Calu3 (cell line): ENCODE measurements at regions not wholly inside any gene's neighbourhood (a gene's known extent, or its start where the extent isn't known, plus 50 kb on each side); places are given as distances from the start of the nearest gene placed in this dataset.

Source experiments
- BruUV-seq: library from RNA; stranded (reverse); fragments of 400-500 nt; replicated peaks from 2 replicates; lab custom pipeline; 2021; lab: Mats Ljungman, UMichigan
- CTCF ChIA-PET: fragments of 300-600 bp; sonication (Branson Sonifier 250); formaldehyde crosslinking; loops from one replicate; lab custom pipeline; 2022; ENCODE audit warnings: antibody characterized with exemption; lab: Charles Lee
- DNase-seq: peaks from one replicate; pipeline ENCODE4 v3.0.0; 2022
- H3K27ac Mint-ChIP-seq: one replicate; pipeline ENCODE4 v1.8.0; 2022; ENCODE audit warnings: mixed read lengths; ENCODE audit not compliant: unreplicated experiment
- H3K27me3 Mint-ChIP-seq: one replicate; pipeline ENCODE4 v1.8.0; 2022; ENCODE audit warnings: mixed read lengths; ENCODE audit not compliant: unreplicated experiment
- H3K36me3 Mint-ChIP-seq: one replicate; pipeline ENCODE4 v1.8.0; 2022; ENCODE audit warnings: mild to moderate bottlenecking, moderate library complexity, mixed read lengths; ENCODE audit not compliant: insufficient read depth, unreplicated experiment
- H3K4me1 Mint-ChIP-seq: one replicate; pipeline ENCODE4 v1.8.0; 2022; ENCODE audit warnings: mild to moderate bottlenecking, low read depth, mixed read lengths; ENCODE audit not compliant: unreplicated experiment
- H3K4me3 Mint-ChIP-seq: one replicate; pipeline ENCODE4 v1.8.0; 2022; ENCODE audit warnings: mild to moderate bottlenecking, low read depth, moderate library complexity, mixed read lengths; ENCODE audit not compliant: unreplicated experiment
- H3K9me3 Mint-ChIP-seq: one replicate; pipeline ENCODE4 v1.8.0; 2022; ENCODE audit warnings: low read depth, mixed read lengths; ENCODE audit not compliant: unreplicated experiment
- intact Hi-C: fragments of 100-400 bp; cut with micrococcal nuclease; formaldehyde crosslinking; loops from one replicate; pipeline ENCODE4 v1.10.0; 2022; ENCODE audit not compliant: unreplicated experiment
- TF ChIP-seq, protein P1 (sequence below): fragments of 200-600 bp; IDR thresholded peaks from one replicate; pipeline ENCODE4 v1.8.0; 2022; ENCODE audit warnings: antibody characterized with exemption; ENCODE audit not compliant: unreplicated experiment

DNA sequence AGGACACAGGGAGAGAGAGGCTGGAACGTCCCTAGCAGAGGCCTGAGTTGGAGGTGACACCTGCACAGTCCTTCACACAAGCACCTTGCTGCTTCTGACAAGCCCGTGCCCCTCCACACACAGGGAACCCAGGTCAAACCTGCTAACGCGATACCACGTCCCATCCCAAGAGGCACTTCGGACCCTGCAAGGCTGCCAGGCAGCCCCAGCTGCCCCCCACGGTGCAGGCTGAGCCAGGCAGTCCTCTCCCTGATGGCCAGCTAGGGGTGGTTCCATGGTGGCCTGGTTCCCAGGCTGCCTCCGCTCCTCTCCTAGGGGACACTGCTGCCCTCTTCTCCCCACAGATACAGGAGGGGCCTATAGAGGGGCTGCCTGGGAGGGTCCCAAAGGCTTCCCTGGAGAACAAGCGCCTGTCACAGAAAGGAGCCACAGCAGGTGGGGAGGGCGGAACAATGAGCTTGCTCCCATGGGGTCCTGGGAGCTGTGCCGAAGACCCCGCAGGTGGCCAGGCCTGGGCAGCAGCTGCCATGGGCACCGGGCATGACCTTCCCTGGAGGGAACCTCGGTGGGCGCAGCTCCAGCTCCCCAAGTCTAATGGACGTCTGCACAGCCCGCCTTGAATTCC lies 434.2 kb upstream of the MYT1L start:
- no peak overlapping the region for H3K27ac Mint-ChIP-seq
- H3K36me3 Mint-ChIP-seq: no peaks in the 10 kb centered on the region
- no peak for DNase-seq
- intact Hi-C loops: no loop called here
- H3K9me3 Mint-ChIP-seq: peaks cover 12% of the 10 kb centered on the region
- CTCF ChIA-PET: no interaction called here
- TF ChIP-seq, protein P1, sequence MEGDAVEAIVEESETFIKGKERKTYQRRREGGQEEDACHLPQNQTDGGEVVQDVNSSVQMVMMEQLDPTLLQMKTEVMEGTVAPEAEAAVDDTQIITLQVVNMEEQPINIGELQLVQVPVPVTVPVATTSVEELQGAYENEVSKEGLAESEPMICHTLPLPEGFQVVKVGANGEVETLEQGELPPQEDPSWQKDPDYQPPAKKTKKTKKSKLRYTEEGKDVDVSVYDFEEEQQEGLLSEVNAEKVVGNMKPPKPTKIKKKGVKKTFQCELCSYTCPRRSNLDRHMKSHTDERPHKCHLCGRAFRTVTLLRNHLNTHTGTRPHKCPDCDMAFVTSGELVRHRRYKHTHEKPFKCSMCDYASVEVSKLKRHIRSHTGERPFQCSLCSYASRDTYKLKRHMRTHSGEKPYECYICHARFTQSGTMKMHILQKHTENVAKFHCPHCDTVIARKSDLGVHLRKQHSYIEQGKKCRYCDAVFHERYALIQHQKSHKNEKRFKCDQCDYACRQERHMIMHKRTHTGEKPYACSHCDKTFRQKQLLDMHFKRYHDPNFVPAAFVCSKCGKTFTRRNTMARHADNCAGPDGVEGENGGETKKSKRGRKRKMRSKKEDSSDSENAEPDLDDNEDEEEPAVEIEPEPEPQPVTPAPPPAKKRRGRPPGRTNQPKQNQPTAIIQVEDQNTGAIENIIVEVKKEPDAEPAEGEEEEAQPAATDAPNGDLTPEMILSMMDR: no peak
- no peaks in the 10 kb centered on the region for H3K27me3 Mint-ChIP-seq
- no peaks in the 10 kb centered on the region for H3K4me1 Mint-ChIP-seq
- H3K4me3 Mint-ChIP-seq: no peak overlapping the region
- no TSS peak for BruUV-seq

DNA sequence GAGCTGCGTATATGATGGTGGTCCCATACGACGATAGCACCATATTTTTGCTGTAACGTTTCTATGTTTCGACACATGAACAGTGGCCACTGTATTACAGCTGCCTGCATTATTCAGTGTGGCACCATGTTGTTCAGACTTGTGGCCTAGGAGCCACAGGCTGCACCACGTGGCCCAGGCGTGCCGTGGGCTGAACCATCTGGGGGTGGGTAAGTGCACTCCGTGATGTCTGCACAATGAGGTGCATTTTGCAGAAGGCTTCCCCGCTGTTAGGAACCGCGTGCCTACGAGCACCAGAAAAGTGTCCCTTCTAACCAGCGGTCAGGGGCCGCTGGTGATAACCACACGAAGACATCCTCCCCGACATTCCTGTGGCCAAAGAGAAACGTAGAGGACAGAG lies 433.7 kb upstream of the MYT1L start:
- H3K9me3 Mint-ChIP-seq: peaks cover 12% of the 10 kb centered on the region
- no TSS peak for BruUV-seq

DNA sequence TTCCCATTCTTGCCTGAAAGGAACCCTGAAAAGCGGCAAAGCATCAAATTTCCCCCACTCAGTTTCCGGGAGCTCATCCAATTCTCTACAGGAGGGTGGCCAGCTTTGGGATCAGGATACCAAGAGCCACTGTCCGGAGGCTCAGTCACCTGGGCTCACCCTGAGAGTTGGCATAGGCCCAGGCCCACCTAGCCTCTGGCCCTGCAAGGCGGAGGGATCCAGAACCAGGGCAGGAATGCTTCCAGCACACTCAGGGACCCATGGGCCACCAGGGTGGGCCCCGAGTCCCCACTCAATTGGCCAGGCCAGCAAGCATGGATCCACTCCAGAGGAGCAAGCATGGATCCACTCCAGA lies 432.9 kb upstream of the MYT1L start:
- DNase-seq: no peak
- no TSS peak for BruUV-seq
- CTCF ChIA-PET: no interaction called here
- TF ChIP-seq, protein P1: no peak
- intact Hi-C loops: no loop called here
- Mint-ChIP-seq H3K4me3 (no peak overlapping the region), H3K27ac (no peak overlapping the region), H3K9me3 (peaks cover 12% of the 10 kb centered on the region), H3K36me3 (no peaks in the 10 kb centered on the region), H3K4me1 (no peaks in the 10 kb centered on the region), H3K27me3 (no peaks in the 10 kb centered on the region)

More for the DNA sequence above, 433.7 kb upstream of the MYT1L start:
- no peak overlapping the region for H3K27ac Mint-ChIP-seq
- intact Hi-C loops: no loop called here
- H3K4me1 Mint-ChIP-seq: no peaks in the 10 kb centered on the region
- H3K27me3 Mint-ChIP-seq: no peaks in the 10 kb centered on the region
- DNase-seq: no peak
- H3K36me3 Mint-ChIP-seq: no peaks in the 10 kb centered on the region
- H3K4me3 Mint-ChIP-seq: no peak overlapping the region
- CTCF ChIA-PET: no interaction called here
- TF ChIP-seq, protein P1: no peak

DNA sequence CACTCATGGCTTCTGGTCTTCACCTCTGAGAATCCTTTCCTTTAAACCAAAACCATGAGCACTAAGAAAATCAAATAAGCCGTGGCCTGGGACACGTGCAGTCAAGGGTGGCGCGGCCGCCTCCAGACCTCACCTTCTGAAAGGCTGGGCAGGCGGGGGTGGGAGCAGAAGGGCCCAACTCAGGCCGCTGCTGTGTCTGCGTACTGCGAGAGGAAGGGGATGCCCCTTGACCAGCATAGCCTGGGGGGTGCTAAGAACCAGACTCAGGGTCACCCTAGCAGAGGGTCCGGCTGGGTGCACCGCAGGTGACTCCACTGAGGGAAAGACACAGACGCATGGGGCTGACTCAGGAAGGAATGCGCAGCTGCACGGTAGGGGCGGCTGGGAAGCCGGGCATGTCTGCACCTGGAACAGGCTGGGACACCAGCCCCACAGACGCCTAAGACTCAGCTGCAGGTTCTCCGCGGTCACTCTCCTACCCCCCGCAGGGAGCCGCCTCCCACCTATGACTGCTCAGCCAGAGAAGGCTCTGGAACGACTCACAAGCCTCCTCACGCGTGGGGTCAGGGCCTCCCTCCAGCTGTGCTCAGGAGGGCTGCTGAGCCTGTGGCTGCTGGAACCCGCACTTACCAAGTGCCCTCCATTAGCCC lies 432.4 kb upstream of the MYT1L start:
- TF ChIP-seq, protein P1: no peak
- intact Hi-C loops: no loop called here
- no peaks in the 10 kb centered on the region for H3K4me1 Mint-ChIP-seq
- DNase-seq: no peak
- peaks cover 12% of the 10 kb centered on the region for H3K9me3 Mint-ChIP-seq
- H3K4me3 Mint-ChIP-seq: no peak overlapping the region
- no peaks in the 10 kb centered on the region for H3K27me3 Mint-ChIP-seq
- H3K36me3 Mint-ChIP-seq: no peaks in the 10 kb centered on the region
- H3K27ac Mint-ChIP-seq: no peak overlapping the region
- CTCF ChIA-PET: no interaction called here
- BruUV-seq: no TSS peak
